ENCODE measurements at regions not wholly inside any gene's neighbourhood (a gene's known extent, or its start where the extent isn't known, plus 50 kb on each side); places are given as distances from the start of the nearest gene placed in this dataset.
"Not testable (repeated sequence)": the region's sequence is repeated elsewhere in the genome, so short reads cannot be mapped to it uniquely, and the experiment has no call there.

DNA sequence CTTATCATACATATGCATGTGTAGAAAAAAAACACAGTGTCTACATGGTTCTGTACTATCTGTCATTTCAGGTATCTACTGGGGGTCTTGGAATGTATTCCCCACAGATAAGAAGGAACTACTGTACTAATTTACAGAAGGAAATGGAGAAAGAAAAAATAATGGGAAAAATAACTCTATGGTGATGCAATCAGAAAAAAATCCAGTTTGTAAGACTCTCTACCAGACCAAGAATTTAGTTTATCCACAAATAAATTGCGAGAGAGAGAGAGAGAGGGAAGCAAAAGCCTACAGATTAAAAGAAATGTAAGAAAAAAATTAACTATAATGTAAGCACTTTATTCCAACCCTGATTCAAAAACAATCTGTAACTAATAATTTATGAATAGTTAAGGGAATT, 708.6 kb upstream of the ZNF608 start:
- no peak for DNase-seq (ENCODE audit: low spot score in 2 of 2)
- Histone ChIP-seq H3K36me3 (replicated peaks) (no peaks in the 10 kb centered on the region), H3K4me1 (no peaks in the 10 kb centered on the region), H3K4me3 (no peak overlapping the region), H3K9me3 (no peaks in the 10 kb centered on the region; the same call in 1 of the 2 replicates), H3K27me3 (ENCODE audit: low read depth) (no peaks in the 10 kb centered on the region)
- in situ Hi-C loops (cut with MboI; ENCODE audit: low sequenced_read_pairs) = no loop called here

DNA sequence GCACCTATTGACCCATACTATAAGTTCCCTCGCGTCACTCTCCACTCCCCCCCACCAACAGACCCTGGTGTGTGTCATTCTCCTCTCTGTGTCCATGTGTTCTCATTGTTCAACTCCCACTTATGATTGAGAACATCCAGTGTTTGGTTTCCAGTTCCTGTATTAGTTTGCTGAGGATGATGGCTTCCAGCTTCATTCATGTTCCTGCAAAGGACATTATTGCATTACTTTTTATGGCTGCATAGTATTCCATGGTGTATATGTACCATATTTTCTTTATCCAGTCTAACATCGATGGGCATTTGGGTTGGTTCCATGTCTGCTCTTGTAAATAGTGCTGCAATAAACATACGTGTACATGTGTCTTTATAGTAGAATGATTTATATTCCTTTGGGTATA, 709.6 kb upstream of the ZNF608 start:
- H3K9me3 ChIP-seq; H3K27me3 ChIP-seq (ENCODE audit: low read depth); DNase-seq (ENCODE audit: low spot score in 2 of 2); H3K36me3 ChIP-seq (replicated peaks); in situ Hi-C loops (cut with MboI; ENCODE audit: low sequenced_read_pairs); H3K4me3 ChIP-seq; H3K4me1 ChIP-seq: not testable (repeated sequence)

DNA sequence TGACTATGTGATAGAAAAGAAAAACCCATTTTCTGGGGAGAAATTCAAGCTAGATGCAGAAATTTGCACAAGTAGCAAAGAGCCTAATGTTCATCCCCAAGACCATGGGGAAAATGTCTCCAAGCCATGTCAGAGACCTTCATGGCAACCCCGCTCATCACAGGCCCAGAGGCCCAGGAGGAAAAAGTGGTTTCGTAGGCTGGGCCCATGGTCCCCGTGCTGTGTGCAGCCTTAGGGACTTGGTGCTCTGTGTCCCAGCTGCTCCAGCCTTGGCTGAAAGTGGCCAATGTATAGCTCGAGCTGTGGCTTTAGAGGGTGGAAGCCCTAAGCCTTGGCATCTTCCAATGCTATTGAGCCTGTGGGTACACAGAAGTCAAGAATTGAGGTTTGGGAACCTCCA, 711.2 kb upstream of the ZNF608 start:
- Histone ChIP-seq H3K4me3 (no peak overlapping the region), H3K9me3 (no peaks in the 10 kb centered on the region), H3K36me3 (replicated peaks) (no peaks in the 10 kb centered on the region), H3K4me1 (peaks cover 10% of the 10 kb centered on the region), H3K27me3 (ENCODE audit: low read depth) (no peaks in the 10 kb centered on the region)
- in situ Hi-C loops (cut with MboI; ENCODE audit: low sequenced_read_pairs) = no loop called here
- no peak for DNase-seq (ENCODE audit: low spot score in 2 of 2)

DNA sequence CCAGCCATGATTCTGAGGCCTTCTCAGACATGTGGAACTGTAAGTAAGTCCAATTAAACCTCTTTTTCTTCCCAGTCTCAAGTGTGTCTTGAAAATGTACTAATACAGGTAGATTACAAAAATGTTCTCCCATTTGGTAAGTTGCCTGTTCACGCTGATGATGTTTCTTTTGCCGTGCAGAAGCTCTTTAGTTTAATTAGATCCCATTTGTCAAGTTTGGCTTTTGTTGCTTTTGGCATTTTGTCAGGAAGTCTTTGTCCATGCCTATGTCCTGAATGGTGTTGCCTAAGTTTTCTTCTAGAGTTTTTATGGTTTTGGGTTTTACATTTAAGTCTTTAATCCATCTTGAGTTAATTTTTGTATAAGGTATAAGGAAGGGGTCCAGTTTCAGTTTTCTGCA, 712.5 kb upstream of the ZNF608 start:
- in situ Hi-C loops (cut with MboI; ENCODE audit: low sequenced_read_pairs); H3K4me1 ChIP-seq; H3K9me3 ChIP-seq; DNase-seq (ENCODE audit: low spot score in 2 of 2); H3K27me3 ChIP-seq (ENCODE audit: low read depth); H3K4me3 ChIP-seq; H3K36me3 ChIP-seq (replicated peaks): not testable (repeated sequence)

DNA sequence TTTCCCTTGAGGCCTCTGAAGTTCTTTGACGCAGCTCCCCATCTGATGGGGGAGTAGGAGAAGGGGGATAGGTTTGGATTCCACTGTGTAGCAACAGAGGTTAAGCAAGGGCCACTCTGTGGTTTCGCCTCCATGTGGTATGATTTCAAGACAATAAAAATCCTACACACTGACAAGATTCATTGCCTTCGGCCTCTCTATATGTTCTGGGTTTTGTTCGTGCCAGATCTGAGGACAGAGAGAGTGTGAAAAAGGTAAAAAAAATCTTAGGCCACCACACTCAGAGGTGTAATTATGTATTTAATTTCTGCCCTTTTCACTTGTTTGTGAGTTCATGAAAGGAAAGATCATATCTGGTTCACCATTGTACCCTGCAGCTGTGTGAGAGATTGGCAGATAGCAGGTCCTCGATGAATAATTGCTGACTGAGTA, 715.2 kb upstream of the ZNF608 start:
- Histone ChIP-seq H3K4me1 (peaks cover 10% of the 10 kb centered on the region), H3K36me3 (replicated peaks) (no peaks in the 10 kb centered on the region), H3K27me3 (ENCODE audit: low read depth) (no peaks in the 10 kb centered on the region), H3K4me3 (no peak overlapping the region), H3K9me3 (no peaks in the 10 kb centered on the region)
- peak; percentile 23 to 59 for DNase-seq (ENCODE audit: low spot score in 2 of 2)
- in situ Hi-C loops (cut with MboI; ENCODE audit: low sequenced_read_pairs) = no loop called here

DNA sequence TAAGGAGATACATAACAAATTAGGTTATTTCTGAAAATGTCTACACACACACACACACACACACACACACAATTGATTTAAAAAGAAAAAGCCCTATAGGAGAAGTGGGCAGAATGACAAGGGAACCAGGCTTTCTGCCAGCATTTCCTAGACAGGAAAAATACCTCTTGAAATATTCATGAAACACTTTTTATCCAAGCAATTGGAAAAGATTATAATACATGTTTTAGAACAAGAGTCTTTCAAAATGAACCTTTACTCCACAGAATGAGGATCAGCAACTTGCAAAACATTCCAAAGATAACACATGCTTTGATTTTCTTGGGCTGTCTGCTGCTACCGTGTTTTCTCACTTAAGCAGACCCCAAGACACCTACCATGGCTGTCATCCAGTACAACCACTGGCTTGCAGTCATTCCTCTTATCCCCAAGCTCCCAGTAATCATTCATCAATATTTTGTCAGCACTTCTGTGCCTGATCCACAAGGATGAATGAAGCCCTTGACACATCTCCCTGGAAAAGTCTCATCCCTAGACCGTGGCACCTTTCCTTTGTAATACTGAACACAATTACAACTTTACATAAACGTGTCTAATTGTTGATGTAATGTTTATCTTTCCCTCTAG, 717.1 kb upstream of the ZNF608 start:
- H3K4me1 ChIP-seq = peaks cover 10% of the 10 kb centered on the region
- no peak overlapping the region for H3K4me3 ChIP-seq
- no peaks in the 10 kb centered on the region for H3K36me3 ChIP-seq (replicated peaks)
- in situ Hi-C loops (cut with MboI; ENCODE audit: low sequenced_read_pairs) = no loop called here
- no peak for DNase-seq (ENCODE audit: low spot score in 2 of 2)
- no peaks in the 10 kb centered on the region for H3K9me3 ChIP-seq
- H3K27me3 ChIP-seq (ENCODE audit: low read depth) = no peaks in the 10 kb centered on the region

DNA sequence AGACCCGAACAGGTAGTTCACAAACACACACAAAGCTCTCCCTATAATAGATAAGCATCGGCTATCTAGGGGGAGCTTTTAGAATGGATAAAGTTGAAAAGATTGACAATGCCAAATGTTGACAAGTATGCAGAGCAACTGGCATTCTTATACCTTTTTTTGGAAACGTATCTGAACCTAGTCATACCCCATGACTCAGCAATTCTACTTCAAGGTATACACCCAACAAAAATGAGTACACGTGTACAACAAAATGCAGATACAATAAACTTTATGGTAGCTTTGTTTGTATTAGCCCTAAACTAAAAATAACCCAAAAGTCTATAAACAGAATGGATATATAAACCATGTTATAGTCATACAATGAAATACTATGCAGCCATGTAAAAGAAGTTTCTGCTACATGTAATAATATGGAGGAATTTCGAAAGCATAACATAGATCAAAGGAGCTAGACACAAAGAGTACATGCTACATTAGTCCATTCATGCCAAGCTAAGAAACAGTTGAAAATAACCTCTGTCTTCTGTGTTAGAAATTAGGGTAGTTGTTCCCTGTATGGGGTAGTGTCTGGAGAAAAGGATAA, 718.5 kb upstream of the ZNF608 start:
- DNase-seq (ENCODE audit: low spot score in 2 of 2) = no peak
- Histone ChIP-seq H3K36me3 (replicated peaks) (no peaks in the 10 kb centered on the region), H3K4me1 (peaks cover 10% of the 10 kb centered on the region), H3K27me3 (ENCODE audit: low read depth) (no peaks in the 10 kb centered on the region), H3K4me3 (no peak overlapping the region), H3K9me3 (no peaks in the 10 kb centered on the region)
- in situ Hi-C loops (cut with MboI; ENCODE audit: low sequenced_read_pairs) = no loop called here

DNA sequence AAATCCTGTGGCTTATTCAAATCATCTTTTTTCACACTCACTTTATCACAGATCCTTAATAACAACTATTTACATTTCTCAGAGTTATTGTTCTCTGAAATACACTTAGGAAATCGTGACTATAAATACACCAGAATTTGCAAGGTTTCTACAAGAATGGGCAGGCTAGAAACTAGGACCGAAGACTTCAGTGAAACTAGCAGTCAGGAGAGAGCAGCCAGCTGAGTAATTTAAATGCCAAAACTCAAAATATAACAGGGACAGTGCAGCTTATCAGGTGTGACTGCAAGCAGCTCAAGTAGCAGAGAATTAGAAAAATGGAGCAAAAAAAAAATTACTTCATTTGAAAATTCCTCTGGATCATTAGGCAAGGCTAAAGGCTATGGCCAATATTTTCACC, 719.3 kb upstream of the ZNF608 start:
- in situ Hi-C loops (cut with MboI; ENCODE audit: low sequenced_read_pairs) = no loop called here
- Histone ChIP-seq H3K4me1 (peaks cover 10% of the 10 kb centered on the region), H3K4me3 (no peak overlapping the region), H3K9me3 (no peaks in the 10 kb centered on the region), H3K36me3 (replicated peaks) (no peaks in the 10 kb centered on the region), H3K27me3 (ENCODE audit: low read depth) (no peaks in the 10 kb centered on the region)
- no peak for DNase-seq (ENCODE audit: low spot score in 2 of 2)

DNA sequence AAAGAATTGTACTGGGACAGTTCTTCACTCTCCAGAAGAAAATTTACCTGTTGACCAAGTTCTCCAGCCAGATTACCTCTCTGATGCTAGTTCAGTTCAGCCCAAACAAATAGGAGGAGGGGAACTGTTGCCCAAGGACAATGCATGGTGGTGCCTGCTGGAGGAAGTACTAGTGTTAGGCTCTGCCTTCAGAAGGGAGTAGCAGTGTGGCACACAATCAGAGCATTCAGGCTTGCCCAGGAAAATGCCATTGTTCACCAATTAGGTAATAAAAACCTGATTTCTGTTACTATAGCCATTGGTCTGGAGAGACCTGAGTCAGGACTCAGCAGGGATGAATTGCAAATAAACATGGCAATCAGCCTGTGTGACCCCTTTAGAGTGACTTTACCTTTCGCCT, 720.8 kb upstream of the ZNF608 start:
- no peak for DNase-seq (ENCODE audit: low spot score in 2 of 2)
- no peaks in the 10 kb centered on the region; the same call in none of the 2 replicates for H3K4me1 ChIP-seq
- in situ Hi-C loops (cut with MboI; ENCODE audit: low sequenced_read_pairs) = no loop called here
- H3K27me3 ChIP-seq (ENCODE audit: low read depth) = no peaks in the 10 kb centered on the region
- H3K9me3 ChIP-seq = no peaks in the 10 kb centered on the region
- no peak overlapping the region for H3K4me3 ChIP-seq
- no peaks in the 10 kb centered on the region for H3K36me3 ChIP-seq (replicated peaks)

DNA sequence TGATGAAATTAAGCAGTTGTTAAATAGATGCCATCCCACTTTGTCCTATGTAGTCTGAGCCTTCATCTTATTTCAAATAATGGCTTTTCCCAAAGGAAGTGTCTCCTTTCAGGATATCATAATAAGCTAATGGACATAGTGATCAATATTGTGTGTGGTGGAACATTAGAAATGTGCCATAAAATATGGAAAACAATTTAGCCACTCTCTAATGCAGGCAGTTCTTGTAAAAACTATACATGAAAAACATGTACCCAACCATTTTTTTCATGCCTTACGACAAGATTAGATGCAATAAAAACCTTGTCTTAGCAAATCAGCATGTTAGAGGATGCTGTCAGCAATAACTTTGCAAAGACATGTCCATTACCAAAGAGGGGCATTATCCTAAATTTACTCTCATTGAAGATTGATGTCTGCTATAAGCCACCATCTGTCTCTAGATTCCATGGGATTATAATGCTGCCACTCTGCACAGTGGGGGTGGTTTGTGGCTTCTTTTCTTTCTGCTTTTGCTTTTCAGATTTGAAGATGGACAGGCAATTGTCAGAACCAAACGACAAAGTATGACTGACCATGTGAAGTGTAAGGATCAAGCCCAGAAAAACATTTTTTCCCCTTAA, 724.0 kb upstream of the ZNF608 start:
- Histone ChIP-seq H3K9me3 (no peaks in the 10 kb centered on the region), H3K27me3 (ENCODE audit: low read depth) (no peaks in the 10 kb centered on the region), H3K4me1 (no peaks in the 10 kb centered on the region; the same call in 1 of the 2 replicates), H3K36me3 (replicated peaks) (no peaks in the 10 kb centered on the region), H3K4me3 (no peak overlapping the region)
- in situ Hi-C loops (cut with MboI; ENCODE audit: low sequenced_read_pairs) = no loop called here
- no peak for DNase-seq (ENCODE audit: low spot score in 2 of 2)

DNA sequence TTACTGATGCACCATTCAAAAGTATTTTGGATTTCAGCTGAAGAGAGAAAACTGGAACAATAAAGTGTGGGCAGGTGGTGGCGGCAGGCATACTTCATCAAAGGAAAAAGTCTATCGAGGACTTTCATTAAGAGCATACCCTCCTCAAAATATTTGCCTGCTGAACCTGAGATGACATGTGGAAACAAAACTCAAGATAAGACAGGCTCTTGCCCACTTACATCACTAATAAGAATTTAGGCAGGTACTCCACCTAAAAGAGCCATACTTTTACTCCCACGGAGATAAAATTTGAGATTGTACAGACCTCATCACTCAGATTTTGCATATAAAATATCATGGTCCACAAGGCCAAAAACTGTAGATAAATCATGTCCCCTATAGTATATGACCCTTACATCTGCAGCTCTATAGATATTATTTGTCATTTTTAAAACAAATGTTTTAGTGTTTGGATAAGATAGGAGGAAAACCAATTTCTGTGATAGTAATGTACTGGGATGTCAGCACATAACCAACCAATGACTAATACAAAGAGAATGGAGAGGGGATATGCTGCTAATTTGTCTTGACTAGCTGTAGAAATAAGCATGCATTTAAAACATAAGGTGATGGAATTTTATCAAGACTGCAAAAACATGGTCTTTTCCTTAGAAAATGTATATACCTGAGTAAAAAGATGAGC, 730.6 kb upstream of the ZNF608 start:
- no peak for DNase-seq (ENCODE audit: low spot score in 2 of 2)
- no peaks in the 10 kb centered on the region for H3K9me3 ChIP-seq
- no peaks in the 10 kb centered on the region for H3K36me3 ChIP-seq (replicated peaks)
- in situ Hi-C loops (cut with MboI; ENCODE audit: low sequenced_read_pairs) = no loop called here
- peaks cover 6% of the 10 kb centered on the region; the same call in 1 of the 2 replicates for H3K4me1 ChIP-seq
- H3K27me3 ChIP-seq (ENCODE audit: low read depth) = no peaks in the 10 kb centered on the region
- no peak overlapping the region for H3K4me3 ChIP-seq

DNA sequence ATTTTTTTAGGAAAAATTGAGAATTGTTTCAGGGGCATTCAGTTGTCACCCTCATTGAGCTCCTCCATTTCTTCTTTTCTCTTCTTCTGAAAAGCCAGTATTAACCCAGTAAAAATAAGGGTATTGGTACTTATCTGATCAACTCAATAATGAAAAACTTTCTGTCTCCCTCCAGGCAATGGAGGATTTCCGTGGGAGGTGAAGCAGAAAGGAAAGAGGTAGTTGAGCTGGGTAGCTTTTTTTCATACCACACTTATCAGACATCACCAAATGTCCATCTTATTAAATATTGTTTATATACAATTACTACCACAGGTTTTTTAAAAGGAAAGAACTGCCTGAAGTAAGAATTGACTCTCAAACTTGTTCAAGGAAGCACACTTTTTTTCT, 731.1 kb upstream of the ZNF608 start:
- no peak for DNase-seq (ENCODE audit: low spot score in 2 of 2)
- Histone ChIP-seq H3K36me3 (replicated peaks) (no peaks in the 10 kb centered on the region), H3K9me3 (no peaks in the 10 kb centered on the region), H3K4me3 (no peak overlapping the region), H3K27me3 (ENCODE audit: low read depth) (no peaks in the 10 kb centered on the region), H3K4me1 (peaks cover 6% of the 10 kb centered on the region; the same call in 1 of the 2 replicates)
- in situ Hi-C loops (cut with MboI; ENCODE audit: low sequenced_read_pairs) = no loop called here

DNA sequence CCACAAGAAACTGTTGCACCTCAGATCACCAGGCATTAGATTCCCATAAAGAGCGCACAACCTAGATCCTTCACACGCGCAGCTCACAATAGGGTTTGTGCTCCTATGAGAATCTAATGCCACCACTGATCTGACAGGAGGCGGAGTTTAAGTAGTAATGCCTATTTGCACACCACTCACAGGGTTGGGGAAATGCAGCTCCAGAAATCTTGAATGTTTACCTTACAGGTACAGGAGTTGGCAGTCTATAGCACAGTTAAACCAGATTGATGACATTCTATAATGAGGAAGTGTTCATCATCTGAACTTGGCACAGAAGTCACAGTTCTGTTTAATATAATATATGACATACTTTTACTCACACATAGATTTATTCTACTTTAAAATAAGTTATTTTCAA, 732.2 kb upstream of the ZNF608 start:
- no peaks in the 10 kb centered on the region for H3K9me3 ChIP-seq
- no peak overlapping the region for H3K4me3 ChIP-seq
- no peaks in the 10 kb centered on the region for H3K36me3 ChIP-seq (replicated peaks)
- no peak for DNase-seq (ENCODE audit: low spot score in 2 of 2)
- no peaks in the 10 kb centered on the region for H3K27me3 ChIP-seq (ENCODE audit: low read depth)
- in situ Hi-C loops (cut with MboI; ENCODE audit: low sequenced_read_pairs) = no loop called here
- peaks cover 6% of the 10 kb centered on the region; the same call in 1 of the 2 replicates for H3K4me1 ChIP-seq

DNA sequence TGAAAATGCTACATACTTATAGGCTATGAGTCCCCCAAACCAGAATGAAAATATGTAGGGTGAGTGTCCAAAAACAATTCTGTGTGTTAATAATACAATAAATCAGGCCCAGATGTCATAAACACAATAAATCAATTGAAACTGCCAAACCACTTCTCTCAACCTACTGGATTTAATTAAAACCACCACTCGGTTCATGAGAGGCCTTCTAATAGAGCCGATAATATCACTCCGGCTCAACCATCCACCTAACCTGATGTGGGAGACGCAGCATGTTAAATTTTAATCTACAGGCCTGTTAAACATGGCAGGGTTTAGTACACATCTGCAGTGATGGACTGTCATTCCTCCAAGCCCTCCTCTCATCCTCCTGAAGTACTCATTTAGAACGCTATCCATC, 734.5 kb upstream of the ZNF608 start:
- no peaks in the 10 kb centered on the region for H3K9me3 ChIP-seq
- no peak overlapping the region for H3K4me3 ChIP-seq
- peaks cover 22% of the 10 kb centered on the region for H3K4me1 ChIP-seq
- H3K36me3 ChIP-seq (replicated peaks) = no peaks in the 10 kb centered on the region
- in situ Hi-C loops (cut with MboI; ENCODE audit: low sequenced_read_pairs) = no loop called here
- no peaks in the 10 kb centered on the region for H3K27me3 ChIP-seq (ENCODE audit: low read depth)
- no peak for DNase-seq (ENCODE audit: low spot score in 2 of 2)

Data from HAP-1 (cell line).